ENCODE measurements at regions not wholly inside any gene's neighbourhood (a gene's known extent, or its start where the extent isn't known, plus 50 kb on each side); places are given as distances from the start of the nearest gene placed in this dataset.

- TF ChIP-seq CTCF (IDR thresholded peaks at IDR 0.05) = no peak
- TF ChIP-seq POLR2A (IDR thresholded peaks at IDR 0.05) = no peak
- no peak for TF ChIP-seq POLR2AphosphoS5 (IDR thresholded peaks at IDR 0.05)
Measured at GRCh38 chr14:101428409-101428808, 132.9 kb upstream of the DIO3 start.

Measured in prostate gland (tissue), 2 donors.